ENCODE measurements at regions not wholly inside any gene's neighbourhood (a gene's known extent, or its start where the extent isn't known, plus 50 kb on each side); places are given as distances from the start of the nearest gene placed in this dataset.

DNA sequence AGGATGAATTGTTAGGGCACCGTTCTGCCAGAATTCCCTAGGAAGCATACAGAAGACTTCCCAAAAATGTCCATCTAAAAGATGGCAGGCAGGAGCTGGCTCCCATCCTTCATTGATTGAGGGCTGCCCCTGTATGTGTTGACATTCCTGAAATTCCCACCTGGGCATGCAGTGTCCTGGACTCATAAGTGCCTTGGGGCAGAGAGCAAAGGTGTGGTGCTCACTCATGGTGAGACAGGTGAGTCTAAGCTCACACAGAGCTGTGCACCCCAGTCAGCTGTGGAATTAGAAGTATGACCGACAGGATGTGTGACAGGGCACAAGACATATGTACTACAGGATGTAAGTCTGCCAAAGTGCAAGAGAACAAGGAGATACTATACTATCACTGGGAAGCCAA lies 271.9 kb downstream of the MID1IP1 start:
- TF ChIP-seq, protein P1, sequence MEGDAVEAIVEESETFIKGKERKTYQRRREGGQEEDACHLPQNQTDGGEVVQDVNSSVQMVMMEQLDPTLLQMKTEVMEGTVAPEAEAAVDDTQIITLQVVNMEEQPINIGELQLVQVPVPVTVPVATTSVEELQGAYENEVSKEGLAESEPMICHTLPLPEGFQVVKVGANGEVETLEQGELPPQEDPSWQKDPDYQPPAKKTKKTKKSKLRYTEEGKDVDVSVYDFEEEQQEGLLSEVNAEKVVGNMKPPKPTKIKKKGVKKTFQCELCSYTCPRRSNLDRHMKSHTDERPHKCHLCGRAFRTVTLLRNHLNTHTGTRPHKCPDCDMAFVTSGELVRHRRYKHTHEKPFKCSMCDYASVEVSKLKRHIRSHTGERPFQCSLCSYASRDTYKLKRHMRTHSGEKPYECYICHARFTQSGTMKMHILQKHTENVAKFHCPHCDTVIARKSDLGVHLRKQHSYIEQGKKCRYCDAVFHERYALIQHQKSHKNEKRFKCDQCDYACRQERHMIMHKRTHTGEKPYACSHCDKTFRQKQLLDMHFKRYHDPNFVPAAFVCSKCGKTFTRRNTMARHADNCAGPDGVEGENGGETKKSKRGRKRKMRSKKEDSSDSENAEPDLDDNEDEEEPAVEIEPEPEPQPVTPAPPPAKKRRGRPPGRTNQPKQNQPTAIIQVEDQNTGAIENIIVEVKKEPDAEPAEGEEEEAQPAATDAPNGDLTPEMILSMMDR (IDR thresholded peaks at IDR 0.05) = no peak
- TF ChIP-seq EP300 (IDR thresholded peaks at IDR 0.05; ENCODE audit: borderline replicate concordance in 1 of 2, low read depth in 1 of 2, low read length in 1 of 2) = no peak
- no peak for TF ChIP-seq POLR2AphosphoS5 (IDR thresholded peaks at IDR 0.05; ENCODE audit: low read depth, low read length)
